ENCODE measurements at regions not wholly inside any gene's neighbourhood (a gene's known extent, or its start where the extent isn't known, plus 50 kb on each side); places are given as distances from the start of the nearest gene placed in this dataset.

DNA sequence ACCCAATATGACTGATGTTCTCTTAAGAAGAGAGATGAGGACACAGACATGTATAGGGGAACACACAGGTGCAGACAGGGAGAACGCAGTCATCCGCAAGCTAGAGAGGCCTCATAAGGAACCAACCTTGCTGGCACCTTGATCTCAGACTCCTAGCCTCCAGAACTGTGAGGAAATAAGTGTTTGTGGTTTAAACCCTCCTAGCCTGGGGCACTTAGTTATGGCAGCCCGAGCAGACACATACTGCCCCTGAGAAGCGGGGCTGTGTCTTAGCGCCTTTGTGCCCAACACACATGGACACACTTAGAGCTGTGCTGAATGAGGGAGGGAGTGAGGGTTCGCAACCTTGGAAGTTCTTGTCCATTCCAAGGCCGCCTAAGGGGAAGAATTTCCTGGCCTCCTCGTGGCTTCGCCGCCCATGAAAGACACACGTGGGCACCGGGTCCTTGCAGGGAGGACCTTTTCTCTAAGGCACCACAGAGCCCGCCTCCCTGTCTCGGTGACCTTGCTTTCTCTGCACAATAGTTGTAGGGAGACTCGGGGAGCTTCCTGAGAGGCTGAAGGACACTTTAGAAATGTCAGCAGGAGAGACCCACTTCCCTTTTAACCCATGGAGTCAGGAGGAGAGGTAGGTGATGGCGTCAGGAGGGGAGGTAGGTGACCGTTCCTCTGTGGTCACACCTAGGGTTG is 224.5 kb upstream of the HDAC4 start:
- FAIRE-seq (no peak), DNase-seq (ENCODE audit: low read depth, low spot score) (no peak)
- no peak overlapping the region for H2AFZ ChIP-seq (ENCODE audit: control insufficient read depth, low read length)
- no peaks in the 10 kb centered on the region for H3K27me3 ChIP-seq (ENCODE audit: control insufficient read depth, extremely low read depth, insufficient read depth, low read length)
- H3K4me3 ChIP-seq (ENCODE audit: control insufficient read depth in 2 of 3, extremely low read depth in 1 of 3, insufficient read depth in 2 of 3, low read depth in 1 of 3, low read length in 3 of 3): no peak overlapping the region
- H3K36me3 ChIP-seq (ENCODE audit: control insufficient read depth in 2 of 2, extremely low read depth in 1 of 2, insufficient read depth in 2 of 2, low read length in 2 of 2): no peaks in the 10 kb centered on the region
- H3K27ac ChIP-seq (ENCODE audit: control insufficient read depth, insufficient read depth, low read length): no peak overlapping the region
- H3K79me2 ChIP-seq (ENCODE audit: control insufficient read depth, insufficient read depth, low read length): no peaks in the 10 kb centered on the region
- H3K4me2 ChIP-seq (ENCODE audit: control insufficient read depth, extremely low read depth, insufficient read depth, low read depth, low read length): no peak overlapping the region
- H3K9me1 ChIP-seq (ENCODE audit: control insufficient read depth, extremely low read depth, insufficient read depth, low read length): no peaks in the 10 kb centered on the region
- peaks cover under 1% of the 10 kb centered on the region for H3K4me1 ChIP-seq (ENCODE audit: control insufficient read depth, extremely low read depth, insufficient read depth, low read length)
- TF ChIP-seq, protein P1, sequence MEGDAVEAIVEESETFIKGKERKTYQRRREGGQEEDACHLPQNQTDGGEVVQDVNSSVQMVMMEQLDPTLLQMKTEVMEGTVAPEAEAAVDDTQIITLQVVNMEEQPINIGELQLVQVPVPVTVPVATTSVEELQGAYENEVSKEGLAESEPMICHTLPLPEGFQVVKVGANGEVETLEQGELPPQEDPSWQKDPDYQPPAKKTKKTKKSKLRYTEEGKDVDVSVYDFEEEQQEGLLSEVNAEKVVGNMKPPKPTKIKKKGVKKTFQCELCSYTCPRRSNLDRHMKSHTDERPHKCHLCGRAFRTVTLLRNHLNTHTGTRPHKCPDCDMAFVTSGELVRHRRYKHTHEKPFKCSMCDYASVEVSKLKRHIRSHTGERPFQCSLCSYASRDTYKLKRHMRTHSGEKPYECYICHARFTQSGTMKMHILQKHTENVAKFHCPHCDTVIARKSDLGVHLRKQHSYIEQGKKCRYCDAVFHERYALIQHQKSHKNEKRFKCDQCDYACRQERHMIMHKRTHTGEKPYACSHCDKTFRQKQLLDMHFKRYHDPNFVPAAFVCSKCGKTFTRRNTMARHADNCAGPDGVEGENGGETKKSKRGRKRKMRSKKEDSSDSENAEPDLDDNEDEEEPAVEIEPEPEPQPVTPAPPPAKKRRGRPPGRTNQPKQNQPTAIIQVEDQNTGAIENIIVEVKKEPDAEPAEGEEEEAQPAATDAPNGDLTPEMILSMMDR (optimal IDR thresholded peaks at IDR 0.05 in 1 of 3, IDR thresholded peaks at IDR 0.05 in 1 of 3, conservative IDR thresholded peaks at IDR 0.05 in 1 of 3; ENCODE audit: extremely low read depth in 1 of 3, insufficient read depth in 2 of 3, low read length in 3 of 3): no peak
- TF ChIP-seq EZH2 (IDR thresholded peaks at IDR 0.05; ENCODE audit: low read length): no peak
- no peaks in the 10 kb centered on the region for H3K9me3 ChIP-seq (ENCODE audit: control insufficient read depth, low read depth, low read length)
- dilution Hi-C loops (cut with MboI; ENCODE audit: extremely low pct_ligation_motif_present, low sequenced_read_pairs): no loop called here
- no peaks in the 10 kb centered on the region for H4K20me1 ChIP-seq (ENCODE audit: control insufficient read depth, extremely low read depth, insufficient read depth, low read length)
- no peak overlapping the region for H3K9ac ChIP-seq (ENCODE audit: control insufficient read depth, extremely low read depth, insufficient read depth, low read length)

DNA sequence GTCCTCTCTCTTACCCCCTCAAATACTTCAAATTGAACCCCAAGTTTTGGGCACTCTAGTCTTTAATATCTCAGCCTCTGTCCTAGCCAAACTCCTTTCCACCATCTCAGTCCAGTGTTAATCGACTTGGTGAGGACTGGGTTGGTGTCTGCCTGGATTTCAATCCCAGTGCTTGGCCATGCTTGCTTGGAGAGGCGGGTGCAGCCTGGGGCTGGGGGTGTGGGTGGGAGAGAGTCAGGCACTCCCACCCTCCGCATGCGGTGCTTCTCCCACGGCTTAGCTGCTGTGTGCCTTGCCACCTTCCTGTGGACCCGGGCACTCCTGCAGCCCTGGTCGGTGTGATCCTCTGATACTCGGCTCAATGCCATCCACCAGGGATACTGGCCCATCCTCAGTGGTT is 220.8 kb upstream of the HDAC4 start:
- H3K9ac ChIP-seq (ENCODE audit: control insufficient read depth, extremely low read depth, insufficient read depth, low read length): no peak overlapping the region
- no peak for FAIRE-seq

More for the DNA sequence above, 220.8 kb upstream of the HDAC4 start:
- Histone ChIP-seq H3K79me2 (ENCODE audit: control insufficient read depth, insufficient read depth, low read length) (no peaks in the 10 kb centered on the region), H3K36me3 (ENCODE audit: control insufficient read depth in 2 of 2, extremely low read depth in 1 of 2, insufficient read depth in 2 of 2, low read length in 2 of 2) (no peaks in the 10 kb centered on the region), H3K4me1 (ENCODE audit: control insufficient read depth, extremely low read depth, insufficient read depth, low read length) (no peaks in the 10 kb centered on the region), H3K9me1 (ENCODE audit: control insufficient read depth, extremely low read depth, insufficient read depth, low read length) (no peaks in the 10 kb centered on the region), H3K27ac (ENCODE audit: control insufficient read depth, insufficient read depth, low read length) (no peak overlapping the region), H3K27me3 (ENCODE audit: control insufficient read depth, extremely low read depth, insufficient read depth, low read length) (no peaks in the 10 kb centered on the region), H3K4me2 (ENCODE audit: control insufficient read depth, extremely low read depth, insufficient read depth, low read depth, low read length) (no peak overlapping the region), H3K4me3 (ENCODE audit: control insufficient read depth in 2 of 3, extremely low read depth in 1 of 3, insufficient read depth in 2 of 3, low read depth in 1 of 3, low read length in 3 of 3) (no peak overlapping the region), H2AFZ (ENCODE audit: control insufficient read depth, low read length) (no peak overlapping the region), H3K9me3 (ENCODE audit: control insufficient read depth, low read depth, low read length) (no peaks in the 10 kb centered on the region), H4K20me1 (ENCODE audit: control insufficient read depth, extremely low read depth, insufficient read depth, low read length) (no peaks in the 10 kb centered on the region)
- DNase-seq (ENCODE audit: low read depth, low spot score): no peak
- TF ChIP-seq EZH2 (IDR thresholded peaks at IDR 0.05; ENCODE audit: low read length): no peak
- TF ChIP-seq, protein P1 (optimal IDR thresholded peaks at IDR 0.05 in 1 of 3, IDR thresholded peaks at IDR 0.05 in 1 of 3, conservative IDR thresholded peaks at IDR 0.05 in 1 of 3; ENCODE audit: extremely low read depth in 1 of 3, insufficient read depth in 2 of 3, low read length in 3 of 3): no peak
- dilution Hi-C loops (cut with MboI; ENCODE audit: extremely low pct_ligation_motif_present, low sequenced_read_pairs): no loop called here

All from keratinocyte (primary cell).